ENCODE measurements at regions not wholly inside any gene's neighbourhood (a gene's known extent, or its start where the extent isn't known, plus 50 kb on each side); places are given as distances from the start of the nearest gene placed in this dataset.

GRCh38 chr3:102593812-102594602 is 159.2 kb downstream of the ZPLD1 start:
- no peak for TF ChIP-seq CTCF (IDR thresholded peaks at IDR 0.05)
- TF ChIP-seq POLR2A (IDR thresholded peaks at IDR 0.05; ENCODE audit: low read length), result no peak
- no peak for TF ChIP-seq HDAC2 (IDR thresholded peaks at IDR 0.05)
- no peak for TF ChIP-seq ESRRA (IDR thresholded peaks at IDR 0.05; ENCODE audit: borderline replicate concordance, low read length)
- no peak for TF ChIP-seq REST (IDR thresholded peaks at IDR 0.05)
- no peak for TF ChIP-seq MAX (IDR thresholded peaks at IDR 0.05)
- TF ChIP-seq BCL3 (IDR thresholded peaks at IDR 0.05), result no peak
- TF ChIP-seq MAFK (IDR thresholded peaks at IDR 0.05; ENCODE audit: partially characterized antibody), result no peak
- no peak for TF ChIP-seq HOXB5 (CRISPR knock-in tag; IDR thresholded peaks at IDR 0.05)
- TF ChIP-seq EHMT2 (IDR thresholded peaks at IDR 0.05; ENCODE audit: low read depth), result no peak
- no peak for TF ChIP-seq FOSL2 (IDR thresholded peaks at IDR 0.05)
- TF ChIP-seq FOSL2 (CRISPR knock-in tag; IDR thresholded peaks at IDR 0.05), result no peak

Measured in A549 (cell line).